ENCODE measurements at regions not wholly inside any gene's neighbourhood (a gene's known extent, or its start where the extent isn't known, plus 50 kb on each side); places are given as distances from the start of the nearest gene placed in this dataset.

DNA sequence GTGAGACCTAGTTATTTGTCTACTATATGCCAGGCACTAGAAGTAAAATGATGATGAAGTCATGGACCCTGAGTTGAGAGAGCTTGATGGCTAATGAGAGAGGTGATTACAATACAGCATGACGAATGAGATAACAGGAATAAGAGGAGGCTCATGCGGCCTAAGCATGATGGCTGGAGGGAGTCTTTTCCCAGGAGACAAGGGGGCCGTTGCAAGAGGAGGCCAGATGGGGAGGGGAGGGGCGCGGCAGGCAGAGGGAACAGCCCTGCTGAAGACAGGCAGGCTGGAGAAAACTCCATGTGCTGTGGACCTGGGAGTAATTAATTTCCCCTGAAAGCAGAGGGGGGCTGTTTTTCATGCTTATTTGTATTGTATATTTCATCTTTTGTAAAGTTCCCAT lies 144.7 kb upstream of the RFLNA start:
- TF ChIP-seq, protein P1, sequence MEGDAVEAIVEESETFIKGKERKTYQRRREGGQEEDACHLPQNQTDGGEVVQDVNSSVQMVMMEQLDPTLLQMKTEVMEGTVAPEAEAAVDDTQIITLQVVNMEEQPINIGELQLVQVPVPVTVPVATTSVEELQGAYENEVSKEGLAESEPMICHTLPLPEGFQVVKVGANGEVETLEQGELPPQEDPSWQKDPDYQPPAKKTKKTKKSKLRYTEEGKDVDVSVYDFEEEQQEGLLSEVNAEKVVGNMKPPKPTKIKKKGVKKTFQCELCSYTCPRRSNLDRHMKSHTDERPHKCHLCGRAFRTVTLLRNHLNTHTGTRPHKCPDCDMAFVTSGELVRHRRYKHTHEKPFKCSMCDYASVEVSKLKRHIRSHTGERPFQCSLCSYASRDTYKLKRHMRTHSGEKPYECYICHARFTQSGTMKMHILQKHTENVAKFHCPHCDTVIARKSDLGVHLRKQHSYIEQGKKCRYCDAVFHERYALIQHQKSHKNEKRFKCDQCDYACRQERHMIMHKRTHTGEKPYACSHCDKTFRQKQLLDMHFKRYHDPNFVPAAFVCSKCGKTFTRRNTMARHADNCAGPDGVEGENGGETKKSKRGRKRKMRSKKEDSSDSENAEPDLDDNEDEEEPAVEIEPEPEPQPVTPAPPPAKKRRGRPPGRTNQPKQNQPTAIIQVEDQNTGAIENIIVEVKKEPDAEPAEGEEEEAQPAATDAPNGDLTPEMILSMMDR (IDR thresholded peaks at IDR 0.05; ENCODE audit: poor library complexity, severe bottlenecking): no peak
- TF ChIP-seq RAD21 (conservative IDR thresholded peaks at IDR 0.05) (no peak), POLR2AphosphoS5 (IDR thresholded peaks at IDR 0.05) (no peak), EP300 (conservative IDR thresholded peaks at IDR 0.05; ENCODE audit: poor library complexity, severe bottlenecking) (no peak), TAF1 (IDR thresholded peaks at IDR 0.05; ENCODE audit: low read depth) (no peak)
- TF ChIP-seq, protein P2, sequence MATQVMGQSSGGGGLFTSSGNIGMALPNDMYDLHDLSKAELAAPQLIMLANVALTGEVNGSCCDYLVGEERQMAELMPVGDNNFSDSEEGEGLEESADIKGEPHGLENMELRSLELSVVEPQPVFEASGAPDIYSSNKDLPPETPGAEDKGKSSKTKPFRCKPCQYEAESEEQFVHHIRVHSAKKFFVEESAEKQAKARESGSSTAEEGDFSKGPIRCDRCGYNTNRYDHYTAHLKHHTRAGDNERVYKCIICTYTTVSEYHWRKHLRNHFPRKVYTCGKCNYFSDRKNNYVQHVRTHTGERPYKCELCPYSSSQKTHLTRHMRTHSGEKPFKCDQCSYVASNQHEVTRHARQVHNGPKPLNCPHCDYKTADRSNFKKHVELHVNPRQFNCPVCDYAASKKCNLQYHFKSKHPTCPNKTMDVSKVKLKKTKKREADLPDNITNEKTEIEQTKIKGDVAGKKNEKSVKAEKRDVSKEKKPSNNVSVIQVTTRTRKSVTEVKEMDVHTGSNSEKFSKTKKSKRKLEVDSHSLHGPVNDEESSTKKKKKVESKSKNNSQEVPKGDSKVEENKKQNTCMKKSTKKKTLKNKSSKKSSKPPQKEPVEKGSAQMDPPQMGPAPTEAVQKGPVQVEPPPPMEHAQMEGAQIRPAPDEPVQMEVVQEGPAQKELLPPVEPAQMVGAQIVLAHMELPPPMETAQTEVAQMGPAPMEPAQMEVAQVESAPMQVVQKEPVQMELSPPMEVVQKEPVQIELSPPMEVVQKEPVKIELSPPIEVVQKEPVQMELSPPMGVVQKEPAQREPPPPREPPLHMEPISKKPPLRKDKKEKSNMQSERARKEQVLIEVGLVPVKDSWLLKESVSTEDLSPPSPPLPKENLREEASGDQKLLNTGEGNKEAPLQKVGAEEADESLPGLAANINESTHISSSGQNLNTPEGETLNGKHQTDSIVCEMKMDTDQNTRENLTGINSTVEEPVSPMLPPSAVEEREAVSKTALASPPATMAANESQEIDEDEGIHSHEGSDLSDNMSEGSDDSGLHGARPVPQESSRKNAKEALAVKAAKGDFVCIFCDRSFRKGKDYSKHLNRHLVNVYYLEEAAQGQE (IDR thresholded peaks at IDR 0.05; ENCODE audit: borderline replicate concordance): no peak

Measured in neural cell (in vitro differentiated cells).